T-helper 17 cell (primary cell): ENCODE measurements at regions not wholly inside any gene's neighbourhood (a gene's known extent, or its start where the extent isn't known, plus 50 kb on each side); places are given as distances from the start of the nearest gene placed in this dataset.

Experiments
- ATAC-seq: fragments of 150-1000 bp; cut with Tn5 transposase; 2 replicates; pipeline ENCODE4 v1.10.0; 2021; ENCODE audit warnings: mild to moderate bottlenecking, moderate library complexity
- DNase-seq, 3 donors: peaks; one replicate each; pipeline versions ENCODE4 v3.0.0 to v3.0.0-alpha.2; 2020 to 2021
- H3K9me3 ChIP-seq: one replicate; pipeline ENCODE4 v1.7.0; 2013; ENCODE audit warnings: low read length, mild to moderate bottlenecking; ENCODE audit not compliant: control insufficient read depth, poor library complexity, severe bottlenecking
- H3K27ac Mint-ChIP-seq: one replicate; pipeline ENCODE4 v1.8.0; 2022; ENCODE audit warnings: mild to moderate bottlenecking, moderate library complexity, mixed read lengths
- H3K27me3 Mint-ChIP-seq: one replicate; pipeline ENCODE4 v1.8.0; 2022; ENCODE audit warnings: mixed read lengths
- H3K36me3 Mint-ChIP-seq: one replicate; pipeline ENCODE4 v1.8.0; 2022; ENCODE audit warnings: low read depth, mixed read lengths
- H3K4me1 Mint-ChIP-seq: one replicate; pipeline ENCODE4 v1.8.0; 2022; ENCODE audit warnings: mild to moderate bottlenecking, mixed read lengths
- H3K4me3 Mint-ChIP-seq: one replicate; pipeline ENCODE4 v1.8.0; 2022; ENCODE audit warnings: mild to moderate bottlenecking, moderate library complexity, mixed read lengths

DNA sequence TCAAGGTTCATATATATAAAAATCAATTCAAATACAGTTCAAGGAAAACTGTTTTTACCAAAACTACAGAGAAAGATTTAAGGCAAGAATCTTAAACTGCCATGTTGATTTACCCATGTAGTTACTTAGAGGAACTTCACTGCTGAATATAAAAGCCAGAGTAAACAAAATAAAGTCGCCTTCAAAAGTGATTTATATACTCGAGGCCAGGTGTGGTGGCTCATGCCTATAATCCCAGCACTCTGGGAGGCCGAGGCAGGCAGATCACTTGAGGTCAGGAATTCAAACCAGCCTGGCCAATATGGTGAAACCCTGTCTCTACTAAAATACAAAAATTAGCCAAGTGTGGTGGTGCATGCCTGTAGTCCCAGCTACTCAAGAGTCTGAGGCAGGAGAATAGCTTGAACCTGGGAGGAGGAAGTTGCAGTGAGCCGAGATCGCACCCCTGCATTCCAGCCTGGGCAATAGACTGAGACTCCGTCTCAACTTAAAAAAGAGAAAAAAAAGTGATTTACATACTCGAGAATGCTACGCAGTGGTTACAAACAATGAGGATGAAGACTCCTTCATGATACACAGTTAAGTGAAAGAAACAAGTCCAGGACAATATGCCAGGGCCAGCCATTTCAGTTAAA lies 54.1 kb upstream of the CNEP1R1 start:
- ATAC-seq (no peak), DNase-seq (no peak)
- Mint-ChIP-seq H3K4me3 (no peak overlapping the region), H3K4me1 (peaks cover 4% of the 10 kb centered on the region), H3K27ac (no peak overlapping the region), H3K27me3 (peaks cover 56% of the 10 kb centered on the region), H3K36me3 (peaks cover 6% of the 10 kb centered on the region)
- H3K9me3 ChIP-seq = no peaks in the 10 kb centered on the region

DNA sequence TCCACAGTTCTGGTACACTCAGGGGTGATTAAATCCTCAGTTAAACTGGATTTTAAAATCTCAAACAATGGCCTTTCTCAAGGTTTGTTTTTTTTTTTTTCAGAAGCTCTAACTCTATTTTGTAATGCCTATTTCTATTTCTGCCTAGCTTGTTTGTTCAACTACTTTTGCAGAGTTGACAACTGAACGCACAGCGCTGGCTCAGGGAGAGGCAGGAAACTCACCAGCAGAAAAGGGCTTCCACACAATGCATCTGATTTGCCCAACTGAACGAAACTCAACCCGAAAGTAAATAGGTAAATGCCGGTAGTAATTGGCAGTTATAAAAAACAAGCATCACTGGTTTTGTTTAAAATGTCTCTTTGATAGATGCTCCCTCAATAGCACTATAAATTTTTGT lies 52.7 kb upstream of the CNEP1R1 start:
- H3K27ac Mint-ChIP-seq = no peak overlapping the region
- H3K9me3 ChIP-seq = no peaks in the 10 kb centered on the region
- peaks cover 47% of the 10 kb centered on the region for H3K27me3 Mint-ChIP-seq
- peaks cover 4% of the 10 kb centered on the region for H3K4me1 Mint-ChIP-seq
- peaks cover 6% of the 10 kb centered on the region for H3K36me3 Mint-ChIP-seq
- no peak overlapping the region for H3K4me3 Mint-ChIP-seq
- ATAC-seq (no peak), DNase-seq (no peak)

DNA sequence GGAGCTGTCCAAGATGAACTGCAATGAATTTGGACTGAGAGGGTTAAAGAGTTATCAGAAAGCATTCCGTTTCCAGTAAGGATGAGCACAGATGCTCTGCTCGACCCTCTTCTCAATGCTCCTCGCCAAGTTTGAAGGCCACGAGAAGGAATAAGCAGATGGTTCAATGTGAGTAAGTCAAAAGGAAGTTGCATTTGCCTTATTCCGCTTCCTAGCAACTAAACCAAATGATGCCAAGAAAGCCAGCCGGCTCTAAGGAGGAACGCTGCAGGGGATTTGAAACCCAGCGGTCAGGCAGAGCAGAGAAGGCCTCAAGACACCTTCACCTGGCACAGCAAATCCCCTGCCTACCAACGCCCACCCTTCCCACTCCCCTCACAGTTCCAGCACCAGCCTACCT lies 52.1 kb upstream of the CNEP1R1 start:
- no peak for ATAC-seq
- no peaks in the 10 kb centered on the region for H3K9me3 ChIP-seq
- Mint-ChIP-seq H3K27ac (no peak overlapping the region), H3K4me3 (no peak overlapping the region), H3K27me3 (peaks cover 40% of the 10 kb centered on the region), H3K36me3 (peaks cover 6% of the 10 kb centered on the region), H3K4me1 (peaks cover 4% of the 10 kb centered on the region)
- DNase-seq = no peak
